Esophagus squamous epithelium (tissue), 4 donors: ENCODE measurements at regions not wholly inside any gene's neighbourhood (a gene's known extent, or its start where the extent isn't known, plus 50 kb on each side); places are given as distances from the start of the nearest gene placed in this dataset.

Source experiments
- POLR2A ChIP-seq, 4 donors: fragments of 450-650 bp; IDR thresholded peaks; one replicate each; pipeline ENCODE4 v1.6.1; 2017; ENCODE audit warnings: antibody characterized with exemption in 4 of 4, mild to moderate bottlenecking in 4 of 4, moderate library complexity in 3 of 4
- TF ChIP-seq, protein P1 (sequence below), 6 experiments: fragments of 450-650 bp in 4 of 6; fragments of 200-600 bp in 2 of 6; sonication (generic) in 2 of 6; IDR thresholded peaks; one replicate each; pipeline ENCODE4 v1.5.1; 2016 to 2019; ENCODE audit warnings: antibody characterized with exemption in 6 of 6, mild to moderate bottlenecking in 4 of 6, moderate library complexity in 4 of 6

DNA sequence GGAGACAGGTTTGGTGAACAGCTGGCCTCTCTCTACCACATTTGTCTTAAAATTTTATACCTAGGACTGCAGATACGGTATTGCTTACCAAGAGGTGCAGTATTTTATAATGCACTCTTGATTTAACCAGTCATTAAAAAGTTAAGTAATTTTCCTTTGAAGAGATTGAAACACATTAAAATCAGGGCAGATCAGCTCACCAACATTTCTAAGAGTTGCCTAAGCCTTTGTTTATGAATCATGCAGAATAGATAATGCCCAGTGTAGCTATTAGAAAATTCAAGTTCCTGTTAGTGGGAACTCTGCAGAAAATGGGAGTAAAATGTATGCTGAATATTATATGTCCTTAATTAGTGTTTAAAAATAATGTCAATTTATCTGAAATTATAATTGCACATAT lies 140.2 kb upstream of the PRPS1L1 start:
- TF ChIP-seq, protein P1, sequence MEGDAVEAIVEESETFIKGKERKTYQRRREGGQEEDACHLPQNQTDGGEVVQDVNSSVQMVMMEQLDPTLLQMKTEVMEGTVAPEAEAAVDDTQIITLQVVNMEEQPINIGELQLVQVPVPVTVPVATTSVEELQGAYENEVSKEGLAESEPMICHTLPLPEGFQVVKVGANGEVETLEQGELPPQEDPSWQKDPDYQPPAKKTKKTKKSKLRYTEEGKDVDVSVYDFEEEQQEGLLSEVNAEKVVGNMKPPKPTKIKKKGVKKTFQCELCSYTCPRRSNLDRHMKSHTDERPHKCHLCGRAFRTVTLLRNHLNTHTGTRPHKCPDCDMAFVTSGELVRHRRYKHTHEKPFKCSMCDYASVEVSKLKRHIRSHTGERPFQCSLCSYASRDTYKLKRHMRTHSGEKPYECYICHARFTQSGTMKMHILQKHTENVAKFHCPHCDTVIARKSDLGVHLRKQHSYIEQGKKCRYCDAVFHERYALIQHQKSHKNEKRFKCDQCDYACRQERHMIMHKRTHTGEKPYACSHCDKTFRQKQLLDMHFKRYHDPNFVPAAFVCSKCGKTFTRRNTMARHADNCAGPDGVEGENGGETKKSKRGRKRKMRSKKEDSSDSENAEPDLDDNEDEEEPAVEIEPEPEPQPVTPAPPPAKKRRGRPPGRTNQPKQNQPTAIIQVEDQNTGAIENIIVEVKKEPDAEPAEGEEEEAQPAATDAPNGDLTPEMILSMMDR (IDR thresholded peaks at IDR 0.05), result no peak
- no peak for TF ChIP-seq POLR2A (IDR thresholded peaks at IDR 0.05)
